Hepatocyte (in vitro differentiated cells): ENCODE measurements at regions not wholly inside any gene's neighbourhood (a gene's known extent, or its start where the extent isn't known, plus 50 kb on each side); places are given as distances from the start of the nearest gene placed in this dataset.

Source experiments
- CTCF ChIP-seq: fragments of 200-600 bp; sonication (generic); IDR thresholded peaks from 2 replicates; pipeline ENCODE4 v1.5.1; 2016; ENCODE audit warnings: antibody characterized with exemption, mild to moderate bottlenecking; ENCODE audit not compliant: poor library complexity
- EZH2 ChIP-seq: fragments of 200-600 bp; sonication (generic); IDR thresholded peaks from 2 replicates; pipeline ENCODE4 v1.6.1; 2016; ENCODE audit warnings: antibody characterized with exemption, mild to moderate bottlenecking, borderline replicate concordance
- EZH2phosphoT487 ChIP-seq: fragments of 200-600 bp; sonication (generic); IDR thresholded peaks from one replicate; pipeline ENCODE4 v1.6.1; 2018; ENCODE audit warnings: antibody characterized with exemption, mild to moderate bottlenecking, low read depth, moderate library complexity; ENCODE audit not compliant: unreplicated experiment, severe bottlenecking

GRCh38 chr5:3530251-3530650 lies 65.4 kb upstream of the IRX1 start:
- TF ChIP-seq CTCF = no peak
- no peak for TF ChIP-seq EZH2phosphoT487
- TF ChIP-seq EZH2 = no peak
